Ishikawa (cell line): ENCODE measurements at regions not wholly inside any gene's neighbourhood (a gene's known extent, or its start where the extent isn't known, plus 50 kb on each side); places are given as distances from the start of the nearest gene placed in this dataset.

Source experiments
- CEBPB ChIP-seq: IDR thresholded peaks from 2 replicates; pipeline ENCODE4 v1.6.1; 2012
- CREB1 ChIP-seq: IDR thresholded peaks from 2 replicates; pipeline ENCODE4 v1.6.1; 2012; ENCODE audit warnings: low read depth
- EGR1 ChIP-seq: IDR thresholded peaks from 2 replicates; pipeline ENCODE4 v1.6.1; 2012
- EP300 ChIP-seq: IDR thresholded peaks from 2 replicates; pipeline ENCODE4 v1.6.1; 2012; ENCODE audit warnings: borderline replicate concordance
- FOXM1 ChIP-seq: IDR thresholded peaks from 2 replicates; pipeline ENCODE4 v1.6.1; 2012; ENCODE audit warnings: low read depth, borderline replicate concordance
- NFIC ChIP-seq: IDR thresholded peaks from 2 replicates; pipeline ENCODE4 v1.6.1; 2012
- RAD21 ChIP-seq: IDR thresholded peaks from 2 replicates; pipeline ENCODE4 v1.6.1; 2012; ENCODE audit warnings: low read depth
- TAF1 ChIP-seq: IDR thresholded peaks from 2 replicates; pipeline ENCODE4 v1.6.1; 2012; ENCODE audit warnings: low read depth, mild to moderate bottlenecking
- TEAD4 ChIP-seq: IDR thresholded peaks from 2 replicates; pipeline ENCODE4 v1.6.1; 2012
- YY1 ChIP-seq: IDR thresholded peaks from 2 replicates; pipeline ENCODE4 v1.6.1; 2012; ENCODE audit warnings: low read depth
- ZBTB7A ChIP-seq: IDR thresholded peaks from 2 replicates; pipeline ENCODE4 v1.6.1; 2012; ENCODE audit warnings: low read depth
- TF ChIP-seq, protein P1 (sequence below): IDR thresholded peaks from 2 replicates; pipeline ENCODE4 v1.6.1; 2012
- TF ChIP-seq, protein P2 (sequence below): IDR thresholded peaks from 2 replicates; pipeline ENCODE4 v1.6.1; 2012; ENCODE audit warnings: low read depth, mild to moderate bottlenecking
- TF ChIP-seq, protein P3 (sequence below): IDR thresholded peaks from 2 replicates; pipeline ENCODE4 v1.6.1; 2012

DNA sequence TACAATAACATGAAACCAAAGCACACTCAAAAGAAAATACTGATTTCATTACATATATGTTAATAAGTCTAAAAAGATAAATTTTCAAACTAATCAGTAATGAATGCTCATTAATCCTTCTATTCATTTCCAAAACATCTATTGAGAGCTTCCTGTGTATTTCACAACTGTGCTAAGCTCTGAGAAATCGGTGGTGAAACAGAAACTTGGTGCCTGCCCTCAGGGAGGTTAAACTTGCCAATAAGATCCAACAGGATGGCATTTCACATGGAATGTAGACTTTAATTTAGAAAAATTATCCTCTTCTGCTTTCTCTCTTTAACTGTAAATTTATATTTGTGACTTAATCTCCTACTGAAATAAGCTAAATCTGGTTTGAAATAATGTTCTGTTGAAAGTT is 70.9 kb upstream of the SLC38A4 start:
- TF ChIP-seq CEBPB (no peak), RAD21 (no peak), FOXM1 (no peak), NFIC (no peak), TAF1 (no peak), YY1 (no peak), TEAD4 (no peak), CREB1 (no peak), EGR1 (no peak), ZBTB7A (no peak), EP300 (no peak)
- TF ChIP-seq, protein P1, sequence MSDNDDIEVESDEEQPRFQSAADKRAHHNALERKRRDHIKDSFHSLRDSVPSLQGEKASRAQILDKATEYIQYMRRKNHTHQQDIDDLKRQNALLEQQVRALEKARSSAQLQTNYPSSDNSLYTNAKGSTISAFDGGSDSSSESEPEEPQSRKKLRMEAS, result no peak
- TF ChIP-seq, protein P2, sequence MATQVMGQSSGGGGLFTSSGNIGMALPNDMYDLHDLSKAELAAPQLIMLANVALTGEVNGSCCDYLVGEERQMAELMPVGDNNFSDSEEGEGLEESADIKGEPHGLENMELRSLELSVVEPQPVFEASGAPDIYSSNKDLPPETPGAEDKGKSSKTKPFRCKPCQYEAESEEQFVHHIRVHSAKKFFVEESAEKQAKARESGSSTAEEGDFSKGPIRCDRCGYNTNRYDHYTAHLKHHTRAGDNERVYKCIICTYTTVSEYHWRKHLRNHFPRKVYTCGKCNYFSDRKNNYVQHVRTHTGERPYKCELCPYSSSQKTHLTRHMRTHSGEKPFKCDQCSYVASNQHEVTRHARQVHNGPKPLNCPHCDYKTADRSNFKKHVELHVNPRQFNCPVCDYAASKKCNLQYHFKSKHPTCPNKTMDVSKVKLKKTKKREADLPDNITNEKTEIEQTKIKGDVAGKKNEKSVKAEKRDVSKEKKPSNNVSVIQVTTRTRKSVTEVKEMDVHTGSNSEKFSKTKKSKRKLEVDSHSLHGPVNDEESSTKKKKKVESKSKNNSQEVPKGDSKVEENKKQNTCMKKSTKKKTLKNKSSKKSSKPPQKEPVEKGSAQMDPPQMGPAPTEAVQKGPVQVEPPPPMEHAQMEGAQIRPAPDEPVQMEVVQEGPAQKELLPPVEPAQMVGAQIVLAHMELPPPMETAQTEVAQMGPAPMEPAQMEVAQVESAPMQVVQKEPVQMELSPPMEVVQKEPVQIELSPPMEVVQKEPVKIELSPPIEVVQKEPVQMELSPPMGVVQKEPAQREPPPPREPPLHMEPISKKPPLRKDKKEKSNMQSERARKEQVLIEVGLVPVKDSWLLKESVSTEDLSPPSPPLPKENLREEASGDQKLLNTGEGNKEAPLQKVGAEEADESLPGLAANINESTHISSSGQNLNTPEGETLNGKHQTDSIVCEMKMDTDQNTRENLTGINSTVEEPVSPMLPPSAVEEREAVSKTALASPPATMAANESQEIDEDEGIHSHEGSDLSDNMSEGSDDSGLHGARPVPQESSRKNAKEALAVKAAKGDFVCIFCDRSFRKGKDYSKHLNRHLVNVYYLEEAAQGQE, result no peak
- TF ChIP-seq, protein P3, sequence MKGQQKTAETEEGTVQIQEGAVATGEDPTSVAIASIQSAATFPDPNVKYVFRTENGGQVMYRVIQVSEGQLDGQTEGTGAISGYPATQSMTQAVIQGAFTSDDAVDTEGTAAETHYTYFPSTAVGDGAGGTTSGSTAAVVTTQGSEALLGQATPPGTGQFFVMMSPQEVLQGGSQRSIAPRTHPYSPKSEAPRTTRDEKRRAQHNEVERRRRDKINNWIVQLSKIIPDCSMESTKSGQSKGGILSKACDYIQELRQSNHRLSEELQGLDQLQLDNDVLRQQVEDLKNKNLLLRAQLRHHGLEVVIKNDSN, result no peak
